CD4-positive, alpha-beta T cell treated with Interferon alpha-2 for 1 hour (primary cell): ENCODE measurements at regions not wholly inside any gene's neighbourhood (a gene's known extent, or its start where the extent isn't known, plus 50 kb on each side); places are given as distances from the start of the nearest gene placed in this dataset.
"Not testable (repeated sequence)": the region's sequence is repeated elsewhere in the genome, so short reads cannot be mapped to it uniquely, and the experiment has no call there.

ENCODE experiments used
- DNase-seq, 2 donors: peaks; one replicate each; pipeline ENCODE4 v3.0.0-alpha.2; 2020 to 2022

DNA sequence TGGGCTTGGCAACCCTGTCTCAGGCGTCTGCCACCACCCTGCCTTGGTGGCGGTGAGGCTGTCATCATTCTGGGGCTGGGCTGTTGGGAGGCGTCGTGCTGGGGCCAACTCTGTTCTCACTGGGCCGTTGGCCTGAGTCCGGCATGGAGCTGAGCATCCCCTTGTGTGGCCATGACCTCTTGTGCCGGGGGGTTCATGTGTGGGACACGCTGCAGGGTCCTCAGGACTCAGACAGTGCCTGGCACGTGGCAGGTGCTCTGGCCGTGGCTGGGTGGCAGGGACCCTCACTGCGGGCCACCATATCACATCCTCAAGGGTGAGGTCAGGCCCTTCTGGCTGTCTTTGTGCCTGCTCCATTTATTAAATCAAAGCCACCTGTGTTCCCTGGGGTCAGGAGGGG is 197.4 kb downstream of the BANP start:
- not testable (repeated sequence) for DNase-seq

DNA sequence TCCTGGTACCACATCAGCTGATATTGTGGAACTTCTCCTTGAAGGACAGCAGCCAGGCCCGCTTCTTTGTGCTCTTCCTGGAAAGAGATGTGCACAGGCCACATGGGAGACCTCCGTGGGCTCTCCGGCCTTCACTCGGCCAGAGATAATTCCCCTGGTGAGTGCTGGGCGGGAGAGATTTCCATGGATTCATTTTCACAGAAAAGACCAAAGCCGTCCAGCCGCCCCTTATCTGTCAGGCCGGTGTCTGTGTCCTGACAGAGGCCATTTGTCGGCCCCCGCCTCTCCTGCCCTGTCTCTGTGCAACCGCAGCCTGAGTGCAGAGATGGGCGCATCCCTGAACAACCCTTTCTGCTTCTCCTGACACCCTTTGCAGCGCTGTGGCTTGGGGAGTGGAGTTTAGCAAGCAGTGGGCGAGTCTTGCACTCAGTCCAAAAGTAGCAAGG is 197.9 kb downstream of the BANP start:
- DNase-seq: not testable (repeated sequence)

DNA sequence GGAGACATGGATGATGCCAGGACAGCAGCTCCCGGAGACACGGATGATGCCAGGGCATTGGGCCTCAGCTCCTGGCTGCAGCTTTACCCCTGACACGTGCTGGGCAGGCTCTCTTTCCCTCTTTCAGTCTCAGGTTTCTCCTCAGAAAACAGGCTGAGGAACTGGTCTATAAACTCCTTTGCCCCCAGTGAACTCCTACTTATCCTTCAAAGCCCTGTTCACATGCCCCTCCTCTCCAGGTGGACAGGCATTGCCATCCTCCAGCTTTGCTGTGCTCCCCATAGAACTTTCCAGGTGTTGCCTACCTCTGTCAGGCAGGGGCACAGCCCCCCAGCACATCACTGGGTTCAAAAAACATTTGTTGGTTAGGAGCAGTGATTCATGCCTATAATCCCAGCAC is 198.4 kb downstream of the BANP start:
- DNase-seq: not testable (repeated sequence)

DNA sequence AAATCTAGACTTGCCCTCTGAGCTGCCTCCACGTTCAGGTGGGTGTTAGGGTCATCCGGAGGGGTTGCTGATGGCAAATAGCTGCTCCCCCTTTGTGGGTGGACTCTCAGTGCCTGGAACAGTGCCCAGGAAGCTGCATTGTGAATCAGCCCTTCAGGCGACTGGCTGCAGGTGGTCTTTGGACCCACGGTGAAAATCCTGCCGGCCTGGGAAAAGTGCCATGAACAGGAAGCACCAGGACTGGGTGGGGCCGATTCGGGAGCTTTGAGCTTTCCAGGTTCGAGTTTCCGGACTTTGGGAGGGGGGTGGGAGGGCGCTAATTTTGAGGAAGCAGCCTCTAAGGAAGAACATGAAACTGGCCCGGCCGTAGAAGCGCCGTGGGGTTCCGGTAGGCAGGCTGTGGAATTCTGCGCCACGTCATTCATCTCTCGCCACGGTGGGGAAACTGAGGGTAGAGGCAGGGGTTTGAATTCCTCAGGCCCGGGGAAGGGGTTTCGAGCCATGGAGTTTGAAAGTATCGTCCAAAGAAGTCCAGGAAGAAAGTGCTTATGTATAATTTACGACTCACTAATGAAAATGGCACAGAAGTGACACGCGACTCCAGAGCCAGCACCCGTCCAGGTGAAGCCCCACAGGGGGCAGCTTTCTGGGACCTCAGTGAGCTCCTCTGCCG is 199.4 kb downstream of the BANP start:
- not testable (repeated sequence) for DNase-seq

DNA sequence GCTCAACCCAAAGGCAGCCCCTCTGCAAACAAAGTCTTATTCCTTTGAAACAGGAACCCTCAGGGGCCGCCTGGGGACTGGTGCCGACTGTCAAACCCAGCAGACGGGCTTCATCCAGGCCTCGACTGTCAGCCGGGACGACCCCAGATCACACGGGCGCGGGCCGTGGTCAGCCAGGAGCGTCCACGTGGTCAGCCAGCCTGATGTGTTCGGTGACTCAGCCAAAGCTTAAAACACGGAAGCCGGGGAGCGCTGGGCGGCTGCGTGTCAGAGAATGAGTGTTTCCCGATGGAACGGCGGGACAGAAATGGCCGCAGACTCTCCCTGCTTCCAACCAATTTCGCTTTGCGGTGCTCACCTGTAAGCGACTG is 199.9 kb downstream of the BANP start:
- DNase-seq: not testable (repeated sequence)

DNA sequence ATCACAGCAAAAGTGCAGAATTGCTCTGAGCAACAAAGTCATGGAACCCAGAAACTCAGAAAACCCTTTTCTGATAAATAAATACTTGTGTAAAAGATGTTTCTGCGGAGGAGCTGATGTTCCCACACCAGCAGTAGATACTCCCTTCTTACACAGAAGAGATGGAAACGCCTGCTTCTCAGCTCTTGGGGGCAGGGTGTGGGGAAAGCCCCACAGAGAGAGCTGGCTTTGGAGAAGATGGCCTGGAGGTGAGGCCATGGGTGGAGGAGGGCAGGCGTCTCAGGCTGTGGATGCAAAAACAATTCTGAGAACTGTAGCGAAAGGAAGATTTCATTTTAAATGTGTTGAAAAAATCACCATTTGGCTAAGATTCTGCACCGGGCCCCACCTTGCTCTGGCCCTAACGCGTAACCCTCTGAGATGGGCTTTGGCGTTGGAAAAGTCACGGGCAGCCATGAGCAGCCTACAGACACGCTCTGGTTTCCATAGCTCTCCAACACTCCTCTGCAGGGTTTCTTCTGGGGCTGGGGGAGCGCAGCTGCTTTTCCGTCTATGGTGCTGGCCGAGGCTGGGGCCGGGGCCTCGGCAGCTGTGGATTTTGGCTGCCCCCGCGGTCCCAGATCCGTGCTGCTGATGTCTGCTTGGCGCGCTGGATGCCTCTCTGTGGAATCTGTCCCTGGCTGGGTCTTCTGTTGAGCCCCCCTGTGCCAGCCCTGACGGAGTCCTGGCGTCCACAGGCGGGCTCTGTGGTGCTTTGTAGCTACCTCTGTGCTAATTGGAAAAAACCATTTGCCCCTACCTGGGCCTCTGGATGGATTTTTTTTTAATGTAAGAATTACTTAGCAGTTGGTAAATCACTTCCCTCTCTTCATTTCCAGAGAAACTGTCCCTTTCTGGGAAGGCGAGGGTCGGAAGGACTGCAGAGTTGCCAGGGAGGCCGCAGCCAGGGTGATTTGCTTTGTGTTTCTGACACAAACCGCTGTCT is 200.9 kb downstream of the BANP start:
- not testable (repeated sequence) for DNase-seq

DNA sequence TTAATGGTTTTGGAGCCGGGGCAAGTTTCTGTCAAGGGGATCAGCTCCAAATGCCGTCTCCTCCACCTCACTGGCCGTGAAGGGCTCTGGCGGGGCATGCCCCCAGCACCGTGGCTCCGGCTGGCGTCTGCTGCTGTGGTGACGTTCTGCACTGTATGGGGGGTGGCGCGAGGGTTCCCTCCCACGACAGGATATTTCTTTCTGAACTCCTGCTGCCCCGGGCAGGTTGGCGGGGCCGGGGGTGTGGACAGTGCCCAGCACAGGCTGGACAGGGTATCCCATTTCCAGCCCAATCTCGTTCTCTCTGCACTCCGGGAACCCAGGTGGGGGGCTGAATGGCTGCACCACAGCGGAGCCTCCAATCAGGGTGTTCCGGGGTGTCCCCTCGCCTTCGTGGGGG is 201.6 kb downstream of the BANP start:
- DNase-seq: not testable (repeated sequence)

DNA sequence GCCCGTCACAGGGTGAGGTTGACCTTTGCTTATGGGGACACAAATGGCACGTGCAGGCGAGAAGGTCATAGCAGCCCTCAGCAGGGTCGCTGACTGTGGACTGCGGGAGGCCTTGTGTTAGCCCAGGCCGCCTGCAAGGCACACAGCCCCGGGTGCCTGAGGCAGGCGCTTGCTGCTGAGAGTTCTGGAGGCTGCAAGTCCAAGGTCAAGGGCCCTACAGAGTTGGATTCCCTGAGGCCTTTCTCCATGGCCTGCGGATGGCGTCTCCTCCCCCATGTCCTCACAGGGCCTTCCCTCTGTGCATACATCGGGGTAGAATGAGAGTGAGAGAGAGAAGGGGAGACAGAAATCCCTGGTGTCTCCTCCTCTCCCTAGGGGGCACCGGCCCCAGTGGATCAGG is 202.3 kb downstream of the BANP start:
- not testable (repeated sequence) for DNase-seq

DNA sequence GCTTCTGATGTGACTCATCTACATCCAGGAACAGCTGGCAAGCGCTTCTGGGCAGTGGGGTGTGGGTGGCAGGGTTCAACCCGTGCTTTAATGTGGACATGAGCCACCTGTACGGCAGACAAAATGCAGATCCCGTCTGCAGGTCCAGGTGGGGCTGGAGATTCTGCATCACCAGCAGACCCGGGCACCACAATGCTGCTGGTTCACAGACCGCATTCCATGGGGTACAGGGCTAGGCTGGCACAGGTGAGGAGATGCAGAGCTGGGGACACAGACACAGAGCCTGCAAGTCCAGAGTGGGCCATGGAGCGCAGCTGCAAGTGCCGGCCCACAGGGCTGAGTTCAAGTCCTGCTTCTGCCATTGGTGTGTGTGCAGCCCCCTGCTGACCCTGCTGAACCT is 203.7 kb downstream of the BANP start:
- DNase-seq: not testable (repeated sequence)

DNA sequence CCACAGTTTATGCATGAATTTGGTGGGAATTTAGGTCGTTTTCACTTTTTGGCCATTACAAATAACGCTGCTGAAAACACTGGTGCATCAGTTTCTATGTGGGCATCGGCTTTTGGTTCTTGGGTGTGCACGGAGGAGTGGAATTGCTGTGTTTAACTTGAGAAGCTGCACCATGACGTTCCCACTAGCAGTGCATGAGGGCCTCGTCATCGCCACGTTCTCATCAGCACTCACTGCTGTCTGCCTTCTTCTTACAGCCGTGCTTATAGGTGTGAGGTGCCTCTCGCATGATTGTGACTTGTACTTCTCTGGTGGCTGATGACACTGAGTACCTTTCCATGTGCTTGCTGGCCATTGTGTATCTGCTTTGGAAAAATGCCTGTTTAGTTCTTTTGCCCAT is 204.4 kb downstream of the BANP start:
- not testable (repeated sequence) for DNase-seq

DNA sequence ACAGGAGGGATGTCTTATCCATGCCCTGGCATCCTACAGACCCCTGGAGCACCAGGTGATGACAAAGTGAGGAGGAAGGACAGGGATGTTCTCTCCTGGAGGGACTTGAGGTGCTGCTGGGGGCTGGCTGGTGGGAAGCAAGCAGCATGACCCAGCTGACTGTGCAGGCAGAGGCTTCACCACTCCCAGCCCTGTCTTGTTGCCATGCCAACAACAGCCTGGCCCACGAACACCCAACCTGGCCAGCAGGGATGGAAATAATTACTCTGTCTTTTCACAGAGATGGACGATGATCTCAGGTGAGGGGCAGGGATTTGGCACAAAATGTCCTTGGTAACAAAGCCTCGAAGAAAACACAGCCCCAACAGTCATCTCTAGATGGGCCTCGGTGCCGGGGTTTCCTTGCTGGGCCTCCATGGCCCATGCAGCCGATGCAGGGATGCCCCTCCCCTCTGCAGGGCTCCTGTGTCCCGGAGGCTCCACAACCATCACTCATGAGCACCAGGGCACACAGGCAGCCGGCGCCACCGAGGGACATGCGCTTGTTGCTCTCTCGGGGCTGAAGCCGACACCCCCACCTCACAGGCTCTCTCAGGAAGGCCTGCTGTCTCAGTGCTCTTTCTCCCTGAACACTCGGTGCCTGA is 205.5 kb downstream of the BANP start:
- not testable (repeated sequence) for DNase-seq

DNA sequence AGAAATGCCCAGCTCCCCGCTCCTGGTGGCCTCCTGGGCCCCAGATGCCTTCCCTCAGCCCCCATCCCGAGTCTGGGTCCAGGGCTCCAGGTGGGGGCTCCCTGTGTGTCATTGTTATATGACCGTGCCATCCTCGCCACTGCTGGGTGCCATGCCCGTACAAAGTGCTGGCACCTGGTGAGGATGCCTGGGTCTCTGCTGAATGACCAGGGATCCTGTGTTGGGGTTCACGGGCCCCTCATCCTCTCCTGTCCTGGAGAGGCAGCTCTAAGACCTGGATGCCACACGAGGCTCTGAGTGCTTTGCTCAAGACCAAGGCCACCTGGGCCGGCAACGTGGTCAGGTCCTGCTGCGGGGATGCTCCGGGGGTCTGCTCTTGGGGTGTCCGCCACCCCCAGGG is 206.5 kb downstream of the BANP start:
- DNase-seq: not testable (repeated sequence)

DNA sequence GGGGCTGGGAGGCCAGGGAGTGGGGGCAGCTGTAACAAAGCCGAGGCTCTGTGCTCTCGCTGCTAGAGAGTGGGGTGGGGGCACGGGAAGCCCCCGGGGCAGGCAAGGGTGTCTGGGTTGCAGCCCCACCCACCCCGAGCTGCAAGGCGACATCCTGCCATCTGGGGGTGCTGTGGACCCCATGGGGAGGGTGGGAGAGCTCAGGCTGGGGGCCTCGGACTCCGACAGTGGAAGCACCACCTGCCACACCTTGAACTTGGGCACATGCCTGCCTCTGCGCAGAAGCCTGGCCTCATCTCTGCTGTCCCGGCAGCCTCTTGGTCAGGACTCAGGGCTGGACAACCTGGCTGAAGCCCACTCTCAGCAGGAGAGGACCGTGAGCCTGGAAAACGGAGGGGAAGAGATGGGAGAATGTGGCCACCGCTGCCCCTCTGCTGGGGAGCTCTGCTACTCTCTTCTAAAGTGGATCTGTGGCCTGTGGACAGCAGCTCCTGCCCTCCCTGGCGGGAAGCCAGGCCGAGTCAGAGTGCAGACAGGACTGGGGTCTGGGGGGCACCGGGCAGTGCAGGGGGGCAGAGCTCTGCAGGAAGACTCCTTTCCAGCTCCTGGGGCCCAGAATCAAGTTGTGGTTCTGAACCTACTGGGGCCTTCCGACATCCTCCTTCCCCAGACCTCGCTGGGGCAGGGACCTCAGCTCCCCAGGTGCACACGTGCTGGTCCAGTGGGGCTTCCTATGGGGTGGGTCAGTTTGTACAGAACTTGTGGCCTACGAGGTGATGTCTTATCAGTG is 207.2 kb downstream of the BANP start:
- not testable (repeated sequence) for DNase-seq

DNA sequence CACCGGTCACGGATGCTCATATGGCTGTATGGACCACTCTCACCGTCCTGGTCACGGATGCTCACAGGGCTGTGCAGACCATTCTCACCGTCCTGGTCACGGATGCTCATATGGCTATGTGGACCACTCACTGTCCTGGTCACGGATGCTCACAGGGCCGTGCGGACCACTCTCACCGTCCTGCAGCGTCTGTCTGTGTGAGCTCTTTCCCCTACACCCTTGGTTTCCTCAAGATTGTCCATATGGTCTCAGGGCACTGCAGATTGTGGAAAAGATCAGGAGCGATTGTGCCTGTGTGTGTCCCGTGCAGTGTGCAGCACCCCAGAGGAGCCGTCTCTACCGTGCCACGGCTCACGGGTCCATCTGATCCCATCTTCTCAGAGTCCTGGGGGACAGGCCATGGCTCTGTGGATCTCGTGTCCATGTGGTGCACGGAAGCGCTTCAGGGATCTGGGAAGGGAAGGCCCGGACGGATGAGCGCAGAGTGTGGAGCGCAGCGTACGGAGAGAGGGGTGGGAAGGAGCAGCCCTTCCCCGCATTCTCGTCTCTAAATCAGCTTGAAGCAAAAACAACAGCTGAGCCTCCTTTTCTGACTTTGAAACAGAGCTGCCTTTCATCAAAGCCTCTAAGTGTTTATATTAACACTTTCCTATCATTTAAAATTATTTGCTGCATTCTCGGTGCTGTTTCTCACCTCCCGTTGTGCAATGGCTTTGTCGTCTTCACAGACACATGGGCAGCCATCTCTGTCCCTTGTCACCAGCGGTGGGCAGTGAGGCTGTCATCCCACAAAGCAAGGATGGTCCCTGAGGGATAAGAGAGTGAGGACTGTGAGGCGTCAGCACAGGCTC is 208.0 kb downstream of the BANP start:
- not testable (repeated sequence) for DNase-seq

DNA sequence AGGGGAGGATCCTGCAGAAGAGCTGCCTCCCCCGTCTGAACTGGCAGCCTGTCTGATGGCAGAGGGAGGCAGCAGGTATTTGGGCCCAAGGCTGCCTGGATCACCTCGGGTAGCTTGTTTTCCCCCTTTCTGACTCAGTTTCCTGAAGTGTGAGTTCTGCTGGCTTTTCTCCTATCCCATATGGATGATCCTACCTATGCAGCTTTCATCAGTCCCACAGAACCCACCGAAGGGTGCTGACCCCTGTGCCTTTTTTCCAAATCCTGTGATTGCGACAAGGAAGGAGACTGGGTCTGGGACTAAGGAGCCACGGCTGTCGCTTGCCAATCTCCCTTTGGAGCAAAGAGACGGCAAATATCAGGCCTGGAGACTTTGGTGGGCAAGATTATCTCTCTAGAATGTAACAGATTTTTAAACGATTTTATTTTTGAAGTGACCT is 208.7 kb downstream of the BANP start:
- DNase-seq: not testable (repeated sequence)

DNA sequence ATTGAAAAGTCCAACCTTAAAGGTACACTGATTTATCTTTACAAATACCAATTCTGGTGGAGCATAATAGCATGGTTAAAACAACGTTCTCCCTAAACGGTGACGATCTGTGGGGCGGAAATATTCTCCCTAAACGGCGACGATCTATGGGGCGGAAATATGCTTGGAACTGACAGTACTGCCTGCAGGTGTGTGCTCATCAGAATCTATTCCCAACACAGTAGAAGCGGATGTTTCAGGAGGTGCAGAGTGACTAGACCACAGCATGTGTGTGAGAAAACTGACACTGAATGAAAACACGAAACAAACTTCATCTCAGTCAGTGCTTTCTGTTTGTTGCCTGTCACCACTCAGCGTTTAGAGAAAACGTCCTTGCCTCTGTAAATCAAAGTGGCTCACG is 210.0 kb downstream of the BANP start:
- DNase-seq: not testable (repeated sequence)

DNA sequence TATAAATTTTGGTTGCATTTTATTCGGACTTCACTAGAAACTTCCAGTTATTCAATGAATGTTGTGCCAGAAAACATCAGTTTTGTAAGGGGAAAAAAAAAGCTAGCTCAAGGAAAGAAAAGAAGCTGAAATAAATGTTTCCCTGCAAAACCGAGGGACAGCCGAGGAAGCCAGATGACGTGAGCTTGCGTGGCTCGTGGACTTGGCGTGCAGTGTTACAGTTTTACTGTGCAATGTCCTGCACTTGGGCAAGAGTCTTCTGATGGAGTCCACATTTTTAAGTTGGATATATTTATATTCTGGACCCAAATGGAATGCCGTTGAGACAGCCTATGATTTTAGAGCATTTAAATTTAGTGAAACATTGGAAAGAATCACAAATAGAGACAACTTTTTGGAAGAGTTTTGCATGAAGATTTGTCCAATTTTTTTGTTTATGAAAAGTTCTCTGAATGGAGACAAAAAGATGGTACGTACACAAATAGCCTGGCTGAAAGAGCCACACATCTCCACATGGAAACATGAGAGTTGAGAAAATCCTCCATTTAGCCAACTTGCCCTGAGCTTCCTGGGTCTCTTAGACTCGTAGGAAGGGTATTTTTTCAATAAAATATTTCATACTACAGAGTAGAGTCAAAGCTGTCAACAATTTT is 210.5 kb downstream of the BANP start:
- not testable (repeated sequence) for DNase-seq

DNA sequence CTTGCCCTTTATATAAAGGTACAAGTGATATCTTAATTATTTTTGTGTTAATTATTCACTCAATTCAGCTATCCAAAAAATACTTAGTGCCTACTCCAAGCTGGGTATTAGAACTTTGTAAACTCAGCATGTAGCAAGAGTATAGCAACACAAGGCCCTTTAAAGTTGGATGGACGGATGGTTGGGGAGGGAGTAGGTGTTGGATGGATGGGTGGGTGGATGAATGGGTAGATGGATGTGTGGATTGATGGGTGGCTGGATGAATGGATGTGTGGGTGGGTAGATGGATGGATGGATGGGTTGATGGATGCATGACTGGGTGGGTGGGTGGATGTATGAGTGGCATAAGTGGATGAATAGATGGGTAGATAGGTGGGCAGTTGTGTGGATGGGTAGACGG is 211.5 kb downstream of the BANP start:
- DNase-seq: not testable (repeated sequence)

DNA sequence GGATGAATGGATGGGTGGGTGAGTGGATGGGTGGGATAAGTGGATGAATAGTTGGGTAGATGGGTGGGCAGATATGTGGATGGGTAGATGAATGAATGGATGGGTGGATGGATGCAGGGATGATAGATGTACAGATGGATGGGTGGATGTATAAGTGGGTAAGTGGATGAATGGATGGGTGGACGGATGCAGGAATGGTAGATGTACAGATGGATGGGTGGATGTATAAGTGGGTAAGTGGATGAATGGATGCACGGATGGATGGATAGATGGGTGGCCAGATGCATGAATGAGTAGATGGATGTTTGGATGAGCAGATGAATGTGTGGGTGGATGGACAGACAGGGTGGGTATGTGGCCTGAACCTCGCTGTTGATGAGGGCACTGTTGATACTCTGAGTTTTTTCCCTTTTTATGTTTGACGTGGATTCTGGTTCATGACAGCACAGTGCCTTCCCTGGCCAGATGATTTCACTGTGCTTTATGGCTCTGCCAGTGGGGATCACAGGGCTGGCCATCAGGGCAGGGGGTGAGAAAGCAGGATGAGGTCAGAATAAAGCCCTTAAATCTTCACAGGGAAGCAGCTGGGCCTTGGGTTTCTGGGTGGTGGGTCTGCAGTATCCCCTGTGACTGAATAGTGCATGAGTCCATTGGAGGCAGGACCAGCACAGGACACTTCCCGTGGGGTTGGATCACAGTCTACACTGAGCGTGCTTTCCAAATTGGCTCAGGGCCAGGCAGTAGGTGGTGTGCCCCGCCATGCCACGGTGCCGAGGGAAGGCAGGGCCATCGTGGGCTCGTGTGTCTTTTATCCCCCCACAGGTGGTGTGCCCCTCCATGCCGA is 213.2 kb downstream of the BANP start:
- DNase-seq: not testable (repeated sequence)

DNA sequence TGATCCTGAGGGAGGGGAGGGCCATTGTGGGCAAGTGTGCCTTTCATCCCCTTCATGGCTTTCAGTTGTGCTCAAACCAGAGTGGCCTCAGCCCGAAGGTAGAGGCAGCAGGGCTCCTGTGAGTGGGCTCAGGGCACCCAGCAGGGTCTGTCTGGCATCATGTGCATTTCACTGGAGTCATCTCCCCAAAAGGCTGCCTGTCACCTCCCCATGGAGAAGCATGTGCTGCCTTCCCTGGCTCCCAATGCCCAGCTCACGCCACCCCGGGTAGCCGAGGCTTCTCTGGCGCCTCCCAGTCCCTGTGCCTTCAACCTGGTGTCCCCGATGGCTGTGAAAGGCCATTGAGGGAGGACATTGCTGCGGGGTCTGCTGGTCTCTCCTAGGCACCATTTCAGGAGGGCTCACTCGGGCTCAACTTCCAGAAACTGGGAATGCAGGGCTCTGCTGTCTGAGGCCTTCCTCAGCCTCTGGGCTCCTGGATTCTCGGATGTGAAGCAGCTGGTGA is 213.9 kb downstream of the BANP start:
- DNase-seq: not testable (repeated sequence)
